Nucleus accumbens (tissue), 56 donors: ENCODE measurements at regions not wholly inside any gene's neighbourhood (a gene's known extent, or its start where the extent isn't known, plus 50 kb on each side); places are given as distances from the start of the nearest gene placed in this dataset.

ENCODE experiments used
- DNase-seq, 56 donors: peaks; one replicate each; lab custom pipeline; 2025; lab: John Stamatoyannopoulos, UW

- peak in 1 of 56 donors; percentile 1 for DNase-seq
Observed at GRCh38 chr9:1460143-1460769, 410.1 kb downstream of the DMRT2 start.

- DNase-seq, result no peak
Observed at GRCh38 chr9:1461812-1462211, 411.7 kb downstream of the DMRT2 start.

- no peak for DNase-seq
Observed at GRCh38 chr9:1462626-1463308, 412.6 kb downstream of the DMRT2 start.

- no peak for DNase-seq
Observed at GRCh38 chr9:1469996-1470395, 419.8 kb downstream of the DMRT2 start.

- no peak for DNase-seq
Observed at GRCh38 chr9:1473956-1474634, 423.9 kb downstream of the DMRT2 start.

- DNase-seq, result no peak
Observed at GRCh38 chr9:1474671-1475070, 424.5 kb downstream of the DMRT2 start.

GRCh38 chr9:1490341-1491232 is 440.4 kb downstream of the DMRT2 start:
- DNase-seq, result no peak

- no peak for DNase-seq
Observed at GRCh38 chr9:1492156-1492555, 442.0 kb downstream of the DMRT2 start.

- no peak for DNase-seq
Observed at GRCh38 chr9:1495282-1496030, 445.3 kb downstream of the DMRT2 start.

- no peak for DNase-seq
Observed at GRCh38 chr9:1505489-1505888, 455.3 kb downstream of the DMRT2 start.

- no peak for DNase-seq
Observed at GRCh38 chr9:1510712-1511111, 460.6 kb downstream of the DMRT2 start.

- DNase-seq, result no peak
Observed at GRCh38 chr9:1513105-1513504, 462.9 kb downstream of the DMRT2 start.

GRCh38 chr9:1514250-1514649 is 464.1 kb downstream of the DMRT2 start:
- no peak for DNase-seq

GRCh38 chr9:1514776-1515363 is 464.7 kb downstream of the DMRT2 start:
- DNase-seq, result no peak

- DNase-seq, result no peak
Observed at GRCh38 chr9:1515557-1515956, 465.4 kb downstream of the DMRT2 start.

- DNase-seq, result no peak
Observed at GRCh38 chr9:1521547-1521946, 471.4 kb downstream of the DMRT2 start.

GRCh38 chr9:1522219-1522767 is 472.1 kb downstream of the DMRT2 start:
- no peak for DNase-seq

- DNase-seq, result no peak
Observed at GRCh38 chr9:1528456-1528855, 478.3 kb downstream of the DMRT2 start.

- no peak for DNase-seq
Observed at GRCh38 chr9:1530696-1531095, 480.5 kb downstream of the DMRT2 start.
